DOHH2 (cell line): ENCODE measurements at regions not wholly inside any gene's neighbourhood (a gene's known extent, or its start where the extent isn't known, plus 50 kb on each side); places are given as distances from the start of the nearest gene placed in this dataset.

ENCODE experiments used
- H3F3A ChIP-seq: fragments of 200-600 bp; sonication (generic), shearing (Covaris generic); 2 replicates; pipeline ENCODE4 v1.6.0; 2016; ENCODE audit warnings: antibody characterized with exemption, mild to moderate bottlenecking; ENCODE audit not compliant: control insufficient read depth, insufficient read depth
- H3K27ac ChIP-seq: fragments of 200-600 bp; sonication (generic); 2 replicates; pipeline ENCODE4 v1.5.1; 2014; ENCODE audit warnings: low read depth, mild to moderate bottlenecking, low read length, moderate library complexity
- H3K27me3 ChIP-seq: fragments of 200-600 bp; sonication (generic); 2 replicates; pipeline ENCODE4 v1.6.1; 2014; ENCODE audit warnings: mild to moderate bottlenecking, low read length, mixed read lengths; ENCODE audit not compliant: control insufficient read depth
- H3K36me3 ChIP-seq: fragments of 200-600 bp; sonication (generic); 2 replicates; pipeline ENCODE4 v1.6.1; 2014; ENCODE audit warnings: mild to moderate bottlenecking, low read length, moderate library complexity, mixed read lengths; ENCODE audit not compliant: control insufficient read depth
- H3K4me1 ChIP-seq: fragments of 200-600 bp; sonication (generic); 2 replicates; pipeline ENCODE4 v1.6.1; 2014; ENCODE audit warnings: mild to moderate bottlenecking, low read length, mixed read lengths; ENCODE audit not compliant: control insufficient read depth
- H3K4me2 ChIP-seq: fragments of 200-600 bp; sonication (generic); 2 replicates; pipeline ENCODE4 v1.6.0; 2014; ENCODE audit warnings: mild to moderate bottlenecking, low read length, moderate library complexity
- H3K4me3 ChIP-seq: fragments of 200-600 bp; sonication (generic); 2 replicates; pipeline ENCODE4 v1.5.1; 2014; ENCODE audit warnings: mild to moderate bottlenecking, low read length, mixed read lengths
- H3K79me2 ChIP-seq: fragments of 200-600 bp; sonication (generic); 2 replicates; pipeline ENCODE4 v1.6.1; 2014; ENCODE audit warnings: mild to moderate bottlenecking, low read length, mixed read lengths; ENCODE audit not compliant: control insufficient read depth
- H3K9me2 ChIP-seq: fragments of 200-600 bp; sonication (generic); replicated peaks from 2 replicates; pipeline ENCODE4 v1.6.1; 2014; ENCODE audit warnings: mild to moderate bottlenecking, low read length, mixed read lengths; ENCODE audit not compliant: control insufficient read depth
- H3K9me3 ChIP-seq: fragments of 200-600 bp; sonication (generic); 2 replicates; pipeline ENCODE4 v1.6.1; 2014; ENCODE audit warnings: antibody characterized with exemption, low read length, mixed read lengths; ENCODE audit not compliant: control insufficient read depth, insufficient read depth
- H4K20me1 ChIP-seq: fragments of 200-600 bp; sonication (generic); 2 replicates; pipeline ENCODE4 v1.6.0; 2014; ENCODE audit warnings: low read depth, mild to moderate bottlenecking, antibody characterized with exemption, low read length, moderate library complexity; ENCODE audit not compliant: control insufficient read depth, insufficient read depth
- CTCF ChIP-seq: fragments of 200-600 bp; sonication (generic); IDR thresholded peaks from one replicate; pipeline ENCODE4 v1.5.1; 2014; ENCODE audit warnings: antibody characterized with exemption, mild to moderate bottlenecking, low read depth, low read length; ENCODE audit not compliant: poor library complexity, severe bottlenecking
- EZH2phosphoT487 ChIP-seq: fragments of 200-600 bp; sonication (generic); IDR thresholded peaks from 2 replicates; pipeline ENCODE4 v1.6.1; 2017; ENCODE audit warnings: borderline replicate concordance, mild to moderate bottlenecking, antibody characterized with exemption, low read length, moderate library complexity, mixed read lengths

GRCh38 chr1:105632342-105633196 is 1423.9 kb upstream of the PRMT6 start:
- no peaks in the 10 kb centered on the region for H3K36me3 ChIP-seq
- no peak overlapping the region for H3K4me2 ChIP-seq
- H3K9me2 ChIP-seq = no peaks in the 10 kb centered on the region
- no peak overlapping the region for H3K27ac ChIP-seq
- no peak for TF ChIP-seq EZH2phosphoT487
- no peak for TF ChIP-seq CTCF
- no peaks in the 10 kb centered on the region for H3K27me3 ChIP-seq
- no peaks in the 10 kb centered on the region for H3F3A ChIP-seq
- no peaks in the 10 kb centered on the region for H3K79me2 ChIP-seq
- H4K20me1 ChIP-seq = no peaks in the 10 kb centered on the region
- no peak overlapping the region for H3K4me3 ChIP-seq
- no peaks in the 10 kb centered on the region for H3K9me3 ChIP-seq
- H3K4me1 ChIP-seq = no peaks in the 10 kb centered on the region

- H3K4me3 ChIP-seq = no peak overlapping the region
- no peaks in the 10 kb centered on the region for H3K9me2 ChIP-seq
- no peaks in the 10 kb centered on the region for H4K20me1 ChIP-seq
- no peaks in the 10 kb centered on the region for H3K79me2 ChIP-seq
- no peak overlapping the region for H3K27ac ChIP-seq
- H3K4me2 ChIP-seq = no peak overlapping the region
- no peaks in the 10 kb centered on the region for H3K4me1 ChIP-seq
- H3K27me3 ChIP-seq = no peaks in the 10 kb centered on the region
- no peaks in the 10 kb centered on the region for H3K9me3 ChIP-seq
- no peak for TF ChIP-seq EZH2phosphoT487
- TF ChIP-seq CTCF = no peak
- H3K36me3 ChIP-seq = no peaks in the 10 kb centered on the region
- H3F3A ChIP-seq = no peaks in the 10 kb centered on the region
Measured at GRCh38 chr1:105636052-105636451, 1420.4 kb upstream of the PRMT6 start.

GRCh38 chr1:105641407-105641806 is 1415.1 kb upstream of the PRMT6 start:
- TF ChIP-seq EZH2phosphoT487 (no peak), CTCF (no peak)
- Histone ChIP-seq H4K20me1 (no peaks in the 10 kb centered on the region), H3K79me2 (no peaks in the 10 kb centered on the region), H3K36me3 (no peaks in the 10 kb centered on the region), H3K4me3 (no peak overlapping the region), H3K9me2 (no peaks in the 10 kb centered on the region), H3K9me3 (no peaks in the 10 kb centered on the region), H3K4me2 (no peak overlapping the region), H3K27ac (no peak overlapping the region), H3K27me3 (no peaks in the 10 kb centered on the region), H3F3A (no peaks in the 10 kb centered on the region), H3K4me1 (no peaks in the 10 kb centered on the region)
